Keratinocyte (primary cell): ENCODE measurements at regions not wholly inside any gene's neighbourhood (a gene's known extent, or its start where the extent isn't known, plus 50 kb on each side); places are given as distances from the start of the nearest gene placed in this dataset.
A peak's percentile ranks its signal among the peaks of the same experiment; 100 is the strongest.

Source experiments
- DNase-seq: peaks from one replicate; pipeline ENCODE4 v3.0.0-alpha.2; 2011; ENCODE audit warnings: low read depth, missing footprints, low spot score
- FAIRE-seq: peaks from 2 replicates; lab custom pipeline; 2011; peaks lifted over from hg19 to GRCh38; lab: Jason Lieb, UNC
- H2AFZ ChIP-seq: 2 replicates; pipeline ENCODE4 v1.6.0; 2012; ENCODE audit warnings: low read length, control low read depth, inconsistent platforms; ENCODE audit not compliant: control insufficient read depth
- H3K27ac ChIP-seq: 2 replicates; pipeline ENCODE4 v1.5.1; 2011; ENCODE audit warnings: low read length; ENCODE audit not compliant: control insufficient read depth, insufficient read depth
- H3K27me3 ChIP-seq: 3 replicates; pipeline ENCODE4 v1.6.0; 2011; ENCODE audit warnings: low read length; ENCODE audit not compliant: control insufficient read depth, insufficient read depth; ENCODE audit errors: extremely low read depth
- H3K36me3 ChIP-seq, 2 experiments: 2 replicates in 1 of 2; 3 replicates in 1 of 2; pipeline ENCODE4 v1.5.1; 2011; ENCODE audit warnings: low read length in 2 of 2, mild to moderate bottlenecking in 1 of 2; ENCODE audit not compliant: control insufficient read depth in 2 of 2, insufficient read depth in 2 of 2; ENCODE audit errors: extremely low read depth in 1 of 2
- H3K4me1 ChIP-seq: 3 replicates; pipeline ENCODE4 v1.5.1; 2011; ENCODE audit warnings: low read length; ENCODE audit not compliant: control insufficient read depth, insufficient read depth; ENCODE audit errors: extremely low read depth
- H3K4me2 ChIP-seq: 3 replicates; pipeline ENCODE4 v1.6.0; 2011; ENCODE audit warnings: low read depth, low read length; ENCODE audit not compliant: control insufficient read depth, insufficient read depth; ENCODE audit errors: extremely low read depth
- H3K4me3 ChIP-seq, 3 experiments: fragments of 200-600 bp in 1 of 3; sonication (generic) in 1 of 3; 2 replicates in 2 of 3; 3 replicates in 1 of 3; pipeline ENCODE4 v1.5.1; 2011 to 2016; ENCODE audit warnings: low read length in 3 of 3, mild to moderate bottlenecking in 3 of 3, control low read depth in 2 of 3, inconsistent platforms in 1 of 3, low read depth in 1 of 3, mixed read lengths in 1 of 3, mixed run types in 1 of 3, moderate library complexity in 1 of 3; ENCODE audit not compliant: control insufficient read depth in 2 of 3, insufficient read depth in 2 of 3; ENCODE audit errors: extremely low read depth in 1 of 3
- H3K79me2 ChIP-seq: 2 replicates; pipeline ENCODE4 v1.6.0; 2012; ENCODE audit warnings: low read length; ENCODE audit not compliant: control insufficient read depth, insufficient read depth
- H3K9ac ChIP-seq: 3 replicates; pipeline ENCODE4 v1.6.0; 2011; ENCODE audit warnings: low read length; ENCODE audit not compliant: control insufficient read depth, insufficient read depth; ENCODE audit errors: extremely low read depth
- H3K9me1 ChIP-seq: 3 replicates; pipeline ENCODE4 v1.6.0; 2011; ENCODE audit warnings: low read length; ENCODE audit not compliant: control insufficient read depth, insufficient read depth; ENCODE audit errors: extremely low read depth
- H3K9me3 ChIP-seq: 2 replicates; pipeline ENCODE4 v1.5.1; 2012; ENCODE audit warnings: low read depth, low read length; ENCODE audit not compliant: control insufficient read depth
- H4K20me1 ChIP-seq: 3 replicates; pipeline ENCODE4 v1.6.0; 2011; ENCODE audit warnings: low read length; ENCODE audit not compliant: control insufficient read depth, insufficient read depth; ENCODE audit errors: extremely low read depth
- EZH2 ChIP-seq: IDR thresholded peaks from one replicate; pipeline ENCODE4 v1.6.1; 2012; ENCODE audit warnings: inconsistent platforms, mild to moderate bottlenecking, low read length, moderate library complexity
- dilution Hi-C: fragments of 300-500 bp; cut with MboI; formaldehyde crosslinking; loops from one replicate; pipeline ENCODE4 v1.7.0; 2020; ENCODE audit warnings: low sequenced_read_pairs; ENCODE audit not compliant: extremely low pct_ligation_motif_present
- TF ChIP-seq, protein P1 (sequence below), 3 experiments: IDR thresholded peaks in 1 of 3; conservative IDR thresholded peaks in 1 of 3; optimal IDR thresholded peaks in 1 of 3; 2 replicates in 2 of 3; 3 replicates in 1 of 3; pipeline versions ENCODE3 to v1.5.1; 2011; ENCODE audit warnings: low read length in 3 of 3, mild to moderate bottlenecking in 3 of 3, moderate library complexity in 2 of 3, control low read depth in 1 of 3, inconsistent platforms in 1 of 3; ENCODE audit not compliant: insufficient read depth in 2 of 3; ENCODE audit errors: extremely low read depth in 1 of 3

DNA sequence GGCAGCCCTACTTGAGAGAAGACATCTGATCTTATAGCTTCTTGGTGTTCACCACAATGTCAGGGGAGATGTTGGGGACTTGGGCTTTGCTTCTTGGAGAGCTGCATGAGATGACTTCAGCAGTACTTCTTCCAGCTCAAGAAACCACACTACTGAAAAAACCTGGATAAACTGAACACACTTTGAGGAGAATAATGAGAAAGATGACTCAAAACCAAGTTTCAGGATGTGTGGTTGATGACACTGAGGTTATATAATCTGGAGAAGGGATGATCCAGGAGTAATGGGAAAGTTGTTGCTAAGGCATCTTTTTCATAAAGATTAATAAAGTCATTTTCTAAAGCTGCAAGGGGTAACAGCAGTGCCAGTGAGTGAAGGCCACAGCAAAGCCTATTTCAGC, 58.4 kb upstream of the PNPLA4 start:
- TF ChIP-seq, protein P1, sequence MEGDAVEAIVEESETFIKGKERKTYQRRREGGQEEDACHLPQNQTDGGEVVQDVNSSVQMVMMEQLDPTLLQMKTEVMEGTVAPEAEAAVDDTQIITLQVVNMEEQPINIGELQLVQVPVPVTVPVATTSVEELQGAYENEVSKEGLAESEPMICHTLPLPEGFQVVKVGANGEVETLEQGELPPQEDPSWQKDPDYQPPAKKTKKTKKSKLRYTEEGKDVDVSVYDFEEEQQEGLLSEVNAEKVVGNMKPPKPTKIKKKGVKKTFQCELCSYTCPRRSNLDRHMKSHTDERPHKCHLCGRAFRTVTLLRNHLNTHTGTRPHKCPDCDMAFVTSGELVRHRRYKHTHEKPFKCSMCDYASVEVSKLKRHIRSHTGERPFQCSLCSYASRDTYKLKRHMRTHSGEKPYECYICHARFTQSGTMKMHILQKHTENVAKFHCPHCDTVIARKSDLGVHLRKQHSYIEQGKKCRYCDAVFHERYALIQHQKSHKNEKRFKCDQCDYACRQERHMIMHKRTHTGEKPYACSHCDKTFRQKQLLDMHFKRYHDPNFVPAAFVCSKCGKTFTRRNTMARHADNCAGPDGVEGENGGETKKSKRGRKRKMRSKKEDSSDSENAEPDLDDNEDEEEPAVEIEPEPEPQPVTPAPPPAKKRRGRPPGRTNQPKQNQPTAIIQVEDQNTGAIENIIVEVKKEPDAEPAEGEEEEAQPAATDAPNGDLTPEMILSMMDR (optimal IDR thresholded peaks at IDR 0.05 in 1 of 3, IDR thresholded peaks at IDR 0.05 in 1 of 3, conservative IDR thresholded peaks at IDR 0.05 in 1 of 3; ENCODE audit: extremely low read depth in 1 of 3, insufficient read depth in 2 of 3, low read length in 3 of 3): no peak
- TF ChIP-seq EZH2: no peak
- Histone ChIP-seq H3K27me3 (no peaks in the 10 kb centered on the region), H3K9ac (no peak overlapping the region), H3K4me3 (no peak overlapping the region), H3K79me2 (no peaks in the 10 kb centered on the region), H3K9me1 (peaks cover 2% of the 10 kb centered on the region), H2AFZ (no peak overlapping the region), H4K20me1 (no peaks in the 10 kb centered on the region), H3K27ac (peak overlapping the region; percentile 51), H3K4me2 (peak overlapping the region; percentile 45), H3K9me3 (peaks cover 2% of the 10 kb centered on the region), H3K4me1 (peaks cover 33% of the 10 kb centered on the region), H3K36me3 (no peaks in the 10 kb centered on the region)
- DNase-seq (peak; percentile 40), FAIRE-seq (peak; percentile 58)
- dilution Hi-C loops: no loop called here

DNA sequence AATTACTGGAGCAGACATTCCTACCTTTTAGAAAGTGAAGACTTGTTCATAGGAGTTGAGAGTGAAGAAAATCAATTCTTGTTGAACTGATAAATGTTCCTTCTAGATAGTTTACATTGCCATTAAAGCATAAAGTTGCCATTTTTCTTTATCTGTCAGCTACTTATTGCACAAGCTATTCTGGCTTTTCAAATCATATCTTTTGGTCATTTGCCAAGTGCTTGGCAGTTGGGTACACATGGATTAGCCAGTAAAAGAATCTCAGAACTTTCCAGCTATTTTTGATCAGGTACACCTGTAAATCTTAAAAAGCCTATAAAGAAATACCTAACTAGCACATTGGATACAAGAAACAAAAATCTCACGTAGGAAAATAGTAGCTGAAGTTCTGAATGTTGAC, 56.4 kb upstream of the PNPLA4 start:
- no peaks in the 10 kb centered on the region for H4K20me1 ChIP-seq
- H3K4me1 ChIP-seq: peaks cover 27% of the 10 kb centered on the region
- no peak for FAIRE-seq
- H3K36me3 ChIP-seq: no peaks in the 10 kb centered on the region
- no peak overlapping the region for H3K4me3 ChIP-seq
- H3K27ac ChIP-seq: no peak overlapping the region
- TF ChIP-seq EZH2: no peak
- TF ChIP-seq, protein P1 (optimal IDR thresholded peaks at IDR 0.05 in 1 of 3, IDR thresholded peaks at IDR 0.05 in 1 of 3, conservative IDR thresholded peaks at IDR 0.05 in 1 of 3; ENCODE audit: extremely low read depth in 1 of 3, insufficient read depth in 2 of 3, low read length in 3 of 3): no peak
- H3K9me1 ChIP-seq: peaks cover 2% of the 10 kb centered on the region
- no peak overlapping the region for H3K9ac ChIP-seq
- dilution Hi-C loops: no loop called here
- no peak for DNase-seq
- H3K4me2 ChIP-seq: no peak overlapping the region
- no peaks in the 10 kb centered on the region for H3K9me3 ChIP-seq
- H2AFZ ChIP-seq: no peak overlapping the region
- no peaks in the 10 kb centered on the region for H3K27me3 ChIP-seq
- H3K79me2 ChIP-seq: no peaks in the 10 kb centered on the region
